Endothelial cell of umbilical vein (primary cell): ENCODE measurements at regions not wholly inside any gene's neighbourhood (a gene's known extent, or its start where the extent isn't known, plus 50 kb on each side); places are given as distances from the start of the nearest gene placed in this dataset.

Source experiments
- BruUV-seq: library from RNA; stranded (reverse); fragments of 400-500 nt; replicated peaks from 2 replicates; lab custom pipeline; 2021; lab: Mats Ljungman, UMichigan
- CTCF ChIA-PET: fragments of 300-600, 350-600 bp; sonication (Branson Sonifier 250); formaldehyde crosslinking; loops from one replicate; lab custom pipeline; 2021; ENCODE audit warnings: antibody characterized with exemption, inconsistent platforms; lab: Charles Lee
- POLR2A ChIA-PET: fragments of 300-600, 350-600 bp; sonication (Branson Sonifier 250); formaldehyde crosslinking; loops from one replicate; lab custom pipeline; 2021; ENCODE audit warnings: antibody characterized with exemption, inconsistent platforms; lab: Charles Lee
- DNase-seq: peaks from one replicate; pipeline ENCODE4 v3.0.0-alpha.2; 2011; ENCODE audit warnings: low read depth, low spot score
- FAIRE-seq: peaks from 2 replicates; lab custom pipeline; 2011; peaks lifted over from hg19 to GRCh38; lab: Jason Lieb, UNC
- H2AFZ ChIP-seq: 2 replicates; pipeline ENCODE4 v1.6.0; 2012; ENCODE audit warnings: low read depth, low read length, control low read depth, inconsistent platforms
- H3K27ac ChIP-seq: 2 replicates; pipeline ENCODE4 v1.5.1; 2011; ENCODE audit warnings: low read depth, mild to moderate bottlenecking, control low read depth, low read length, moderate library complexity; ENCODE audit not compliant: insufficient read depth
- H3K27me3 ChIP-seq, 2 experiments: 2 replicates each; pipeline versions ENCODE4 v1.6.0 to v1.6.1; 2011; ENCODE audit warnings: low read length in 2 of 2, mixed read lengths in 1 of 2; ENCODE audit not compliant: control insufficient read depth in 2 of 2, insufficient read depth in 2 of 2
- H3K36me3 ChIP-seq, 2 experiments: 2 replicates in 1 of 2; 3 replicates in 1 of 2; pipeline ENCODE4 v1.5.1; 2011; ENCODE audit warnings: low read length in 2 of 2, mild to moderate bottlenecking in 1 of 2, moderate library complexity in 1 of 2; ENCODE audit not compliant: control insufficient read depth in 2 of 2, insufficient read depth in 2 of 2; ENCODE audit errors: extremely low read depth in 1 of 2
- H3K4me1 ChIP-seq: 3 replicates; pipeline ENCODE4 v1.5.1; 2011; ENCODE audit warnings: mild to moderate bottlenecking, low read length; ENCODE audit not compliant: control insufficient read depth, insufficient read depth; ENCODE audit errors: extremely low read depth
- H3K4me2 ChIP-seq: 2 replicates; pipeline ENCODE4 v1.6.1; 2011; ENCODE audit warnings: low read length, control low read depth, mixed read lengths; ENCODE audit not compliant: insufficient read depth
- H3K4me3 ChIP-seq, 3 experiments: fragments of 200-600 bp in 1 of 3; sonication (generic), shearing (Covaris generic) in 1 of 3; replicated peaks in 1 of 3; 2 replicates each; pipeline ENCODE4 v1.5.1; 2011 to 2016; ENCODE audit warnings: control low read depth in 3 of 3, low read length in 3 of 3, mild to moderate bottlenecking in 2 of 3, inconsistent platforms in 1 of 3, low read depth in 1 of 3, moderate library complexity in 1 of 3; ENCODE audit not compliant: insufficient read depth in 1 of 3
- H3K79me2 ChIP-seq: 2 replicates; pipeline ENCODE4 v1.6.0; 2012; ENCODE audit warnings: low read length, inconsistent platforms; ENCODE audit not compliant: control insufficient read depth, insufficient read depth
- H3K9ac ChIP-seq: replicated peaks from 2 replicates; pipeline ENCODE3; 2011; ENCODE audit warnings: low read length, control low read depth; ENCODE audit not compliant: insufficient read depth; ENCODE audit errors: extremely low read depth
- H3K9me1 ChIP-seq: replicated peaks from 3 replicates; pipeline ENCODE4 v1.6.0; 2011; ENCODE audit warnings: mild to moderate bottlenecking, low read length; ENCODE audit not compliant: control insufficient read depth, insufficient read depth; ENCODE audit errors: extremely low read depth
- H3K9me3 ChIP-seq: replicated peaks from 2 replicates; pipeline ENCODE4 v1.5.1; 2012; ENCODE audit warnings: low read length, inconsistent platforms; ENCODE audit not compliant: control insufficient read depth, insufficient read depth
- H4K20me1 ChIP-seq: replicated peaks from 2 replicates; pipeline ENCODE3; 2011; ENCODE audit warnings: mild to moderate bottlenecking, low read length; ENCODE audit not compliant: control insufficient read depth, insufficient read depth; ENCODE audit errors: extremely low read depth
- EZH2 ChIP-seq: IDR thresholded peaks from 2 replicates; pipeline ENCODE4 v1.6.1; 2012; ENCODE audit warnings: borderline replicate concordance, low read depth, mild to moderate bottlenecking, moderate library complexity, low read length, inconsistent platforms; ENCODE audit not compliant: severe bottlenecking
- FOS ChIP-seq: IDR thresholded peaks from 2 replicates; pipeline ENCODE4 v1.6.1; 2011; ENCODE audit warnings: mild to moderate bottlenecking, low read length, moderate library complexity, borderline replicate concordance; ENCODE audit not compliant: insufficient read depth
- GATA2 ChIP-seq: IDR thresholded peaks from 2 replicates; pipeline ENCODE4 v1.7.0; 2011; ENCODE audit warnings: low read depth, mild to moderate bottlenecking, moderate library complexity, mixed read lengths, low read length; ENCODE audit not compliant: insufficient read length, insufficient read depth
- JUN ChIP-seq: IDR thresholded peaks from 2 replicates; pipeline ENCODE4 v1.6.1; 2011; ENCODE audit warnings: borderline replicate concordance, low read depth; ENCODE audit not compliant: insufficient read length, insufficient read depth
- MYC ChIP-seq: IDR thresholded peaks from one replicate; pipeline ENCODE4 v1.6.1; 2011; ENCODE audit warnings: mild to moderate bottlenecking, low read depth, low read length
- POLR2A ChIP-seq: IDR thresholded peaks from 2 replicates; pipeline ENCODE4 v1.6.1; 2012; ENCODE audit warnings: low read depth, mild to moderate bottlenecking, control low read depth, low read length
- POLR2AphosphoS5 ChIP-seq: IDR thresholded peaks from 2 replicates; pipeline ENCODE4 v1.6.1; 2012; ENCODE audit warnings: low read depth, mild to moderate bottlenecking, control low read depth, low read length, moderate library complexity; ENCODE audit not compliant: insufficient read depth
- dilution Hi-C: fragments of 300-500 bp; cut with MboI; formaldehyde crosslinking; loops from one replicate; pipeline ENCODE4 v1.15.0; 2019; ENCODE audit warnings: low sequenced_read_pairs; ENCODE audit not compliant: extremely low pct_ligation_motif_present
- intact Hi-C: fragments of 100-400 bp; cut with micrococcal nuclease; formaldehyde crosslinking; loops from one replicate; pipeline ENCODE4 v1.10.0; 2022
- TF ChIP-seq, protein P1 (sequence below), 2 donors: IDR thresholded peaks; 1 replicate in 1 of 2; 2 replicates in 1 of 2; pipeline ENCODE4 v1.5.1; 2011; ENCODE audit warnings: low read length in 2 of 2, mild to moderate bottlenecking in 2 of 2, moderate library complexity in 2 of 2, control low read depth in 1 of 2, inconsistent platforms in 1 of 2, low read depth in 1 of 2; ENCODE audit not compliant: insufficient read depth in 1 of 2; ENCODE audit errors: extremely low read depth in 1 of 2
- TF ChIP-seq, protein P2 (sequence below): IDR thresholded peaks from 2 replicates; pipeline ENCODE4 v1.6.1; 2011; ENCODE audit not compliant: insufficient read depth, insufficient read length

DNA sequence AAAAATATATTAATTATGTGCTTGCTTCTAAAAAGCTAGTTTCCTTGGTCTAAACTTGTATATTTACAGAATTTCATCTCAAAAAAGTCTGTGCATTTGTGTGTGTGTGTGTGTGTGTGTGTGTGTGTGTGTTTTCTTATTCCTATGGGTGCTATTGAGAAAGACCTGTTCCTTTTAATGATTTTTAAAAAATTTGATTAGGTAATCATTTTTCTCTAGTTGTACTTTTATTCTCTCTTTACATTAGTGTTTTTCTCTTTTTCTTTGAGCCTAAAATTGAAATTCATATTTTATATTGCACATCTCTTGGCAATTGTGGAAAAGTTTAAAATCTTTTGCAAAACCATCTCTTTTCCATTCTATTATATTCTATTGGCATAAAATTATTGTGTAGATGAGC lies 690.4 kb upstream of the NDST4 start:
- Histone ChIP-seq H3K4me2 (no peak overlapping the region), H3K9me3 (peaks cover 2% of the 10 kb centered on the region), H4K20me1 (no peaks in the 10 kb centered on the region), H3K79me2 (no peaks in the 10 kb centered on the region), H3K27me3 (no peaks in the 10 kb centered on the region), H3K4me3 (no peak overlapping the region), H2AFZ (no peak overlapping the region), H3K36me3 (no peaks in the 10 kb centered on the region), H3K27ac (no peak overlapping the region), H3K9me1 (no peaks in the 10 kb centered on the region), H3K4me1 (no peaks in the 10 kb centered on the region), H3K9ac (no peak overlapping the region)
- DNase-seq (no peak), FAIRE-seq (no peak)
- dilution Hi-C loops, result no loop called here
- ChIA-PET POLR2A (no interaction called here), CTCF (no interaction called here)
- no peak for TF ChIP-seq GATA2
- TF ChIP-seq, protein P1, sequence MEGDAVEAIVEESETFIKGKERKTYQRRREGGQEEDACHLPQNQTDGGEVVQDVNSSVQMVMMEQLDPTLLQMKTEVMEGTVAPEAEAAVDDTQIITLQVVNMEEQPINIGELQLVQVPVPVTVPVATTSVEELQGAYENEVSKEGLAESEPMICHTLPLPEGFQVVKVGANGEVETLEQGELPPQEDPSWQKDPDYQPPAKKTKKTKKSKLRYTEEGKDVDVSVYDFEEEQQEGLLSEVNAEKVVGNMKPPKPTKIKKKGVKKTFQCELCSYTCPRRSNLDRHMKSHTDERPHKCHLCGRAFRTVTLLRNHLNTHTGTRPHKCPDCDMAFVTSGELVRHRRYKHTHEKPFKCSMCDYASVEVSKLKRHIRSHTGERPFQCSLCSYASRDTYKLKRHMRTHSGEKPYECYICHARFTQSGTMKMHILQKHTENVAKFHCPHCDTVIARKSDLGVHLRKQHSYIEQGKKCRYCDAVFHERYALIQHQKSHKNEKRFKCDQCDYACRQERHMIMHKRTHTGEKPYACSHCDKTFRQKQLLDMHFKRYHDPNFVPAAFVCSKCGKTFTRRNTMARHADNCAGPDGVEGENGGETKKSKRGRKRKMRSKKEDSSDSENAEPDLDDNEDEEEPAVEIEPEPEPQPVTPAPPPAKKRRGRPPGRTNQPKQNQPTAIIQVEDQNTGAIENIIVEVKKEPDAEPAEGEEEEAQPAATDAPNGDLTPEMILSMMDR (IDR thresholded peaks at IDR 0.05; ENCODE audit: extremely low read depth in 1 of 2, insufficient read depth in 1 of 2, low read depth in 1 of 2, low read length in 2 of 2), result no peak
- no peak for TF ChIP-seq JUN
- no TSS peak for BruUV-seq
- intact Hi-C loops, result no loop called here

DNA sequence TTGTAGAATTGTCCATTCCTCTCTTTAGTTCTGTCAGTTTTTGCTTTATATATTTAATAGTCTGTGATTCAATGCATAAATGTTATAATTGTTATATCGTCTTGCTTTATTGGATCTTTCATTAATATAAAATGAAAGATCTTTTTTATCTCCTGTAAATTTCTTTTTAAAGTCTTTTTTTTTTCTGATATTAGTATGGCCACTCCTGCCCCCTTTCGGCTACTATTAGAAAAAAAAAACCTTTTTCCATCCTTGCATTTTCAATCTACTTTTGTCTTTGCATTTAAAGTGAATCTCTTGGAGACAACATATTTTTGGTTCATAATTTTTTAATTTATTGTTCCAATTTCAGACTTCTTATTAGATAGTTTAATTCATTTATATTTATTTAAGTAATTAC lies 677.4 kb upstream of the NDST4 start:
- CTCF ChIA-PET, result no interaction called here

More for the DNA sequence above, 677.4 kb upstream of the NDST4 start:
- no peak overlapping the region for H3K27ac ChIP-seq
- DNase-seq (no peak), FAIRE-seq (no peak)
- dilution Hi-C loops, result no loop called here
- H3K36me3 ChIP-seq, result no peaks in the 10 kb centered on the region
- no peak for TF ChIP-seq MYC
- no peak for TF ChIP-seq POLR2A
- TF ChIP-seq, protein P2, sequence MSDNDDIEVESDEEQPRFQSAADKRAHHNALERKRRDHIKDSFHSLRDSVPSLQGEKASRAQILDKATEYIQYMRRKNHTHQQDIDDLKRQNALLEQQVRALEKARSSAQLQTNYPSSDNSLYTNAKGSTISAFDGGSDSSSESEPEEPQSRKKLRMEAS, result no peak
- no peak for TF ChIP-seq POLR2AphosphoS5
- no peak for TF ChIP-seq GATA2
- TF ChIP-seq FOS, result no peak
- TF ChIP-seq EZH2, result no peak
- TF ChIP-seq JUN, result no peak
- TF ChIP-seq, protein P1 (IDR thresholded peaks at IDR 0.05; ENCODE audit: extremely low read depth in 1 of 2, insufficient read depth in 1 of 2, low read depth in 1 of 2, low read length in 2 of 2), result no peak
- H2AFZ ChIP-seq, result no peak overlapping the region
- H3K4me3 ChIP-seq, result no peak overlapping the region
- H3K79me2 ChIP-seq, result no peaks in the 10 kb centered on the region
- no peaks in the 10 kb centered on the region for H3K9me1 ChIP-seq
- no TSS peak for BruUV-seq
- intact Hi-C loops, result no loop called here
- H4K20me1 ChIP-seq, result no peaks in the 10 kb centered on the region
- POLR2A ChIA-PET, result no interaction called here
- no peak overlapping the region for H3K4me2 ChIP-seq
- no peaks in the 10 kb centered on the region for H3K9me3 ChIP-seq
- H3K9ac ChIP-seq, result no peak overlapping the region
- no peaks in the 10 kb centered on the region for H3K27me3 ChIP-seq
- no peaks in the 10 kb centered on the region for H3K4me1 ChIP-seq
